ELR (cell line): ENCODE measurements at regions not wholly inside any gene's neighbourhood (a gene's known extent, or its start where the extent isn't known, plus 50 kb on each side); places are given as distances from the start of the nearest gene placed in this dataset.
"Not testable (repeated sequence)": the region's sequence is repeated elsewhere in the genome, so short reads cannot be mapped to it uniquely, and the experiment has no call there.

ENCODE experiments used
- DNase-seq: peaks from one replicate; pipeline ENCODE4 v3.0.0-alpha.2; 2015; ENCODE audit warnings: low read depth

GRCh38 chr13:43946281-43946680 is 66.6 kb downstream of the LACC1 start:
- no peak for DNase-seq

DNA sequence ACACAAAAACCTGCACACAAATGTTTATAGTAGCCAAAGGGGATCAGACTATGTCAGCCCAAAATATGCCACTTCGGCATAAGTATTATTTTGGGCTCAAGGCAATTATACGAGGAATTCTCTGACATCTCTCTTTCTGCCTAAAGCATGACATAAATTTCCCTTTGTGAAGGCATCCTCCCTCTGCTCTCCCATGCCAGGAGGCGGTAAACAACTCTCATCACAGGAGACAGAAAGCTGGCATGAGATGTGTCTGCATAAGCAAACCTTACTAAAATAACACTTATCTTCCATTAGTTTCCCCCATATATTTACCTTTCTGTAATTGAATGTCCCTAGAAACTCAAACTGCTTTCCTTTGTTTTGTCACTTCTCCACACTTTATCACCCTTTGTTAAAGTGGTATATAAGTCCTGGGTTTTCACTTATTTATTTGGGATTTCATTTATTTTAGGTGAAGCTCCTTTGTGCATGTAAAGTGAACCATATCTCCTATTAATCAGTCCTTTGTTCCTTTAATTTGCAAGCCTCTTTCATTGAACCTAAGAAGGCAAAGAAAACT is 68.3 kb downstream of the LACC1 start:
- no peak for DNase-seq

DNA sequence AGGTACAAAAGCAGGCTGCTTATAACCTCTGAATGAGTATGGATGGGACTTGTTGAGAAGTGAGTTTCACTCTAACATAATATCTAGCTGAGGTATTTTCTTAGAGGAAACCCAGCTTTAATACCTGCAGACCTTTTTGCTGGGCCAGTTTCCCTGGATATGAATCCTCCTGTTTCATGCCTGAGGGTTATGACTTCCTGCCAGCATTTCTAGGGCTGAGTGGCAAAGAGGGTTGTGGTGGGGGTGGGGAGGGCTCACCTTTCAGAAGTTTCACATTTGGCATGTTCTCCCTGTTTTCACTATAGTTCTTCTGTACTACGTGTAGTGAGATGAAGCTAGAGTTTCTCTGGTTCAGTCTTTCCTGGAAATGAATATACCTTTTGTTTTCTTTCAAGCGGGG is 73.7 kb downstream of the LACC1 start:
- no peak for DNase-seq

GRCh38 chr13:43956975-43957374 is 77.3 kb downstream of the LACC1 start:
- DNase-seq: not testable (repeated sequence)

- DNase-seq: no peak
Observed at GRCh38 chr13:43959291-43959690, 79.6 kb downstream of the LACC1 start.

GRCh38 chr13:43961909-43962308 is 82.2 kb downstream of the LACC1 start:
- no peak for DNase-seq

DNA sequence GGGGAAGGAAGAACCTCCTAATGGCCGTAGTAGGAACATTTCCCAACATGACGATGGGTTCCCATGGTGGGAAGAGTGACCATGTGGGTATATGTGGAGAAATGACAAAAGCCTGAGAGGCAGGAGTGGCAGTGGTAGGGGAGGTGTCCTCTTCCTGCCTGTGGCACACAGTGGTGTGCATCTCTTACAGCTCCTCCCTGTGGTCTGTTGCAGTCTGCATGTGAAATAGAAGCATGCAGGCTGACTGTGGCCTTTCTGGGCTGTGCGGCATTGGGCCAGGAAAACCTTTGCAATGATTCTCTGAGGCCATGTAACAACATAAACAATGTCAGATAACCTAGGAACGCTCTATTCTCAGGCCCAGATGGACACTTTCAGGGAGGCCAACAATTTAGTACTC is 84.0 kb downstream of the LACC1 start:
- DNase-seq: peak; percentile 8

- no peak for DNase-seq
Observed at GRCh38 chr13:43964698-43965458, 85.2 kb downstream of the LACC1 start.

- DNase-seq: no peak
Observed at GRCh38 chr13:43965459-43965845, 85.7 kb downstream of the LACC1 start.

- not testable (repeated sequence) for DNase-seq
Observed at GRCh38 chr13:43968251-43968942, 88.7 kb downstream of the LACC1 start.

DNA sequence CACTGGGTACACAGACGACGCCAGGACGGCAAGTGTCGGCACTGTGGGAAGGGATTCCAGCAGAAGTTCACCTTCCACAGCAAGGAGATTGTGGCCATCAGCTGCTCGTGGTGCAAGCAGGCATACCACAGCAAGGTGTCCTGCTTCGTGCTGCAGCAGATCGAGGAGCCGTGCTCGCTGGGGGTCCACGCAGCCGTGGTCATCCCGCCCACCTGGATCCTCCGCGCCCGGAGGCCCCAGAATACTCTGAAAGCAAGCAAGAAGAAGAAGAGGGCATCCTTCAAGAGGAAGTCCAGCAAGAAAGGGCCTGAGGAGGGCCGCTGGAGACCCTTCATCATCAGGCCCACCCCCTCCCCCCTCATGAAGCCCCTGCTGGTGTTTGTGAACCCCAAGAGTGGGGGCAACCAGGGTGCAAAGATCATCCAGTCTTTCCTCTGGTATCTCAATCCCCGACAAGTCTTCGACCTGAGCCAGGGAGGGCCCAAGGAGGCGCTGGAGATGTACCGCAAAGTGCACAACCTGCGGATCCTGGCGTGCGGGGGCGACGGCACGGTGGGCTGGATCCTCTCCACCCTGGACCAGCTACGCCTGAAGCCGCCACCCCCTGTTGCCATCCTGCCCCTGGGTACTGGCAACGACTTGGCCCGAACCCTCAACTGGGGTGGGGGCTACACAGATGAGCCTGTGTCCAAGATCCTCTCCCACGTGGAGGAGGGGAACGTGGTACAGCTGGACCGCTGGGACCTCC is 89.4 kb downstream of the LACC1 start:
- DNase-seq: not testable (repeated sequence)

GRCh38 chr13:43969919-43970318 is 90.2 kb downstream of the LACC1 start:
- DNase-seq: not testable (repeated sequence)

DNA sequence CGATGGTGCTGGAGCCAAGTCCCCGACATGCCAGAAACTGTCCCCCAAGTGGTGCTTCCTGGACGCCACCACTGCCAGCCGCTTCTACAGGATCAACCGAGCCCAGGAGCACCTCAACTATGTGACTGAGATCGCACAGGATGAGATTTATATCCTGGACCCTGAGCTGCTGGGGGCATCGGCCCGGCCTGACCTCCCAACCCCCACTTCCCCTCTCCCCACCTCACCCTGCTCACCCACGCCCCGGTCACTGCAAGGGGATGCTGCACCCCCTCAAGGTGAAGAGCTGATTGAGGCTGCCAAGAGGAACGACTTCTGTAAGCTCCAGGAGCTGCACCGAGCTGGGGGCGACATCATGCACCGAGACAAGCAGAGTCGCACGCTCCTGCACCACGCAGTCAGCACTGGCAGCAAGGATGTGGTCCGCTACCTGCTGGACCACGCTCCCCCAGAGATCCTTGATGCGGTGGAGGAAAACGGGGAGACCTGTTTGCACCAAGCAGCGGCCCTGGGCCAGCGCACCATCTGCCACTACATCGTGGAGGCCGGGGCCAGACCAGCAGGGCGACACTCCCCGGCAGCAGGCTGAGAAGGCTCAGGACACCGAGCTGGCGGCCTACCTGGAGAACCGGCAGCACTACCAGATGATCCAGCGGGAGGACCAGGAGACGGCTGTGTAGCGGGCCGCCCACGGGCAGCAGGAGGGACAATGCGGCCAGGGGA is 91.0 kb downstream of the LACC1 start:
- DNase-seq: not testable (repeated sequence)

DNA sequence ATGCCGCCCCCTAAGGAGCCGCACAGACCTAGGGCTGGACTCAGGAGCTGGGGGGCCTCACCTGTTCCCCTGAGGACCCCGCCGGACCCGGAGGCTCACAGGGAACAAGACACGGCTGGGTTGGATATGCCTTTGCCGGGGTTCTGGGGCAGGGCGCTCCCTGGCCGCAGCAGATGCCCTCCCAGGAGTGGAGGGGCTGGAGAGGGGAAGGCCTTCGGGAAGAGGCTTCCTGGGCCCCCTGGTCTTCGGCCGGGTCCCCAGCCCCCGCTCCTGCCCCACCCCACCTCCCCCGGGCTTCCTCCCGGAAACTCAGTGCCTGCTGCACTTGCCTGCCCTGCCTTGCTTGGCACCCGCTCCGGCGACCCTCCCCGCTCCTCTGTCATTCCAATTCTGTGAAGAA is 91.6 kb downstream of the LACC1 start:
- not testable (repeated sequence) for DNase-seq

GRCh38 chr13:43977911-43978310 is 98.2 kb downstream of the LACC1 start:
- no peak for DNase-seq

DNA sequence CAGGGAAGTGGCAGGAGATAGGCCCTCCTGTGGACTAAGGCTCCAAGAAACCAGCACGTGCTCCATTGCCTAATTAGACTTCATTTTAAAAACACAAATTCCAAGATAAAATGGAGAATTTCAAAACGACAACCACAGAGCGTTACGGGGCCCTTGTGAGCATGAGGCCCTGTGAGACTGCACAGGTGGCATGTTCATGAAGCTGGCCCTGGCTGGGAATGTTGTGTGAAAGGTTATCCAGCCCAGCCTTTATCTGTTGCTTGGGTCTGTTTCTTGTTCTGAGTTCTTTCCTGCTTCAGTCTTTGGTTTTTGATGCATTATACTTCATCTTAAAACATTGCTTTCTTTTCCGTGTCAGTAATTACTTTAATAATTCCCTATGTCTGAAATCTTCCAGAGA is 99.0 kb downstream of the LACC1 start:
- DNase-seq: no peak

- no peak for DNase-seq
Observed at GRCh38 chr13:43979492-43979891, 99.8 kb downstream of the LACC1 start.

DNA sequence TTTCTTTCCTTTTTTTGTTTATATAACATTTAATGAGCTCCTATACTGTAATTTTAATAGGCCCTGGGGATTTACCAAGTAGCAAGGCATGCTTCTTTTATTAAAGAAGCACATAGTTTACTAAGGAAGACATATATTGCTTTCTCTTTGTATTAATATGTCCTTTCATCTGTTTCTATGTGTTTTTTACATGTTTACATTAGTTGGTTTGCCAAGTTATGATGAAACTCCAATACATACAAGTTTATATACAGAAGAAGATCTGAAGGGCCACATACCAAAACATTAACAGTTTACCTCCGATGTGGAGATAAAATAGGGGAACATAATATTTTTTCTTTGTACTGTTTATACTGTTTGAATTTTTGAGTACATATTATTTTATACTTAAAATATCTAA is 100.9 kb downstream of the LACC1 start:
- DNase-seq: no peak

GRCh38 chr13:43981091-43981490 is 101.4 kb downstream of the LACC1 start:
- no peak for DNase-seq

GRCh38 chr13:43981512-43982301 is 102.0 kb downstream of the LACC1 start:
- DNase-seq: no peak

- DNase-seq: no peak
Observed at GRCh38 chr13:43983373-43983772, 103.7 kb downstream of the LACC1 start.
